GM18502 (cell line): ENCODE measurements at regions not wholly inside any gene's neighbourhood (a gene's known extent, or its start where the extent isn't known, plus 50 kb on each side); places are given as distances from the start of the nearest gene placed in this dataset.
A peak's percentile ranks its signal among the peaks of the same experiment; 100 is the strongest.

Experiments used
- ATAC-seq: cut with Tn5 transposase; IDR thresholded peaks from one replicate; pipeline ENCODE4 v1.9.1; 2021; ENCODE audit warnings: mild to moderate bottlenecking; ENCODE audit not compliant: unreplicated experiment, poor library complexity

DNA sequence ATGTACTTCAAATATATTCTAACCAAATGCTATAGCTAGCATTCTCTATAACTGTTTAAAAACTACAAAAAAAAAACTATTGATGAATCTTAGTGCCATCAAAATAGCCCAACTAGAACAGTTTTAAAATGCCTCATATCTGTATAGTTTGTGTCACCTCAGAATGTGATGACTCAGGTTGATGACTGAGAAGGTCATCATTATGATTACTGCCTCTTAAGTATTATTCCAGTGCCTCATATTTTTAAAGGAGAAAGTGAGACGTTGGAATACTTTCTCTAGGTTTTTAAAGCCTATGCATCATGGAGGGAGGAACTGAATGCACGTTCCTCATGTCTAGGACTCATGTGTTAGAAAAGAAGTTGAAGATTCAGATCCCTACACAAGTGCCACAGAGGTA, 88.2 kb downstream of the TMA16 start:
- no peak for ATAC-seq

DNA sequence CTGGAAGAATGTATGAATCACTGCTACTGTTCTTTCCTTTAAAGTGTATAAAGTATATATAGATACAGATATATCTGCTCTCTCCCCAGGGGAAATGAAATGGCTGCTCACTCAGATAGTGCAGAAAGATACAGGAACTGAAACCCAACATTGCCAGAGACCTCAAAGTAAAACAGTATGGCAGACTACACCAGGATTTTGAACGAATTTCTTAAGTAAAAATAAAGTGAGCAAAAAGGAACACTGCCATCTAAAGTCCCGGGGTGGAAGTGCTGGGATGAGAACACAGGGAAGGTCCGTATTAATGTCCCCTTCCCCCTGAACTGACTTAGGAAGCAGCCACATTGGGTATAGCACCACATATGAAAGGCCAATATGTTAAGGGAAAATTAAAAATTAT, 93.4 kb downstream of the TMA16 start:
- ATAC-seq, result peak; percentile 76

DNA sequence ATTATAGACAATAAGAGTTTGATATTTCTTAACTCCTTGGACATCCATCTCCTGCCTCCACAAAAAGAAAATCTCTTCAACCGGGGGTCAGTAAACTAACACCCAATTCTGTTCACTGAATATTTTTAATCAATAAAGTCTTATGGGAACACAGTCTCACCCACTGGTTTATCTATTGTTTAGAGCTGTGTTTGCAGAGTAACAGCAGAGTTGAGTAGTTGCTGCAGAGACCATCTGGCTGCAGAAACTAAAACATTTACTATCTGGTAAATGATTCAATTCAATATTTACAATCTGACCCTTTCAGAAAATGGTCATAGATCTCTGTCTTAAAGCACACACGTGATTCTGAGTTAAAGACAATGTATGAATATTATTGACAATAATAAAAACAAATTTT, 94.0 kb downstream of the TMA16 start:
- no peak for ATAC-seq

DNA sequence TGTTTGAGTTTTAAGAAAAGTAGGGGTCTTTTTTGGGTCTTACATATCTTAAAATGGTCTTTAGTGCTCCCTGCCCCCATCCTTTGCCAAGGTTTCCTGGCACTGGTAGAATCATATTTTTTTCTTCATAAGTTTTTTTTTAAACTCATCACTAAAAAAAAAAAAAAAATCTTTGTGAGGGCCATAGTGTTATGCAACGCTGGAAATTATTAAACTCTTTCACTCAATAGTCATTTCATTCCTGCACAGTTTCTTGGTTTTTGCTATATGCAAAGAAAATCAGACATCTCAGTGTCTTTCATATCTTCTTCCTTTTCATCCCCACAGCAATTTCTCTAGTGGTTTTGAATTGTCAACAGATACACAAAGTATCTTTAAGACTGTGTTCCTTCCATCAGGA, 95.6 kb downstream of the TMA16 start:
- peak; percentile 38 for ATAC-seq

DNA sequence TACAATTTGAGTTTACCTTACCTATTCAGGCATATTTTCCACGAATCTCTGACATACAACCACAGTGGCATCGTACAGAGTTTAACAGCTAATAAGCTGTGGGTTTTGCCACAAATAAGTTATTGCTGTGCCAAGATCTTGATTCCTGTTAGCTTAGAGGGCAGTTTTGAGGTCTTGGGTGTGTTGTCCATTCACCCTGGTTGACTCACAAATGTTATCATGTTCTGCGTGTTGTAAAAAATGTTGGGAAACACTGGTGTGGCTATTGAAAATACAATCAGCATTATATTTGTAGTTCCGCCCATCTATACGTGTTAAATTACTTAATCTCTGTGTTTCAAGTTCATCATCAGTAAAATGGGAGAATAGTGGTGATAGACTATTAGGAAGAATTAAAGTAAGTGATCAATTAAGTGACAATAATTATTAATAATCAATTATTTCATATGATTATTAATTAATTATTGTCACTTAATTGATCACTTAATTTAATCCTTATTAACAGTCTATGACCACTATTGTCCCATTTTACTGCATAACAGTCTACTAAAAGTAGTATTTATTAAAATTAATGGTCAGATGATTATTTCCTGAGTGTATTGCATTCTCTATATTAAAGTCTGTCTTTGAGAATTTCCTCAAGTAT, 96.3 kb downstream of the TMA16 start:
- ATAC-seq, result no peak

DNA sequence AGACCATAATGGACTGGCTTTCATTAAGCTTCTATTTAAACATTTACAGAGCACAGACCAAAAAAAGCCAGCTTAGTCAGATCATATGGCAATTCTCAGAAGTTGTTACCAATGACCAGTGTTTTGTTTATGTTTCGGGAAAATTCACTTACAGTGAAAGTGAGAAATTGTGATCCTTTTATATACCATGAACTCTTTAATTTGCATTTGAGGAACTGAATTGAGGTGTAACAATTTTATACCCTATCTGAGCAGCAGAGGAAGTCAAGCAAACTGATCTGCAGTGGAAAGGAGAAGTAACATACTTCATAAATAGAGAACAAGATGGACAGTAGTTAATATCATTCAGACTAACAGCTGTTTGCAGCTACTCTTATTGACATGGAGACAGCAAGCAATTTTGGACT, 97.1 kb downstream of the TMA16 start:
- peak; percentile 84 for ATAC-seq

DNA sequence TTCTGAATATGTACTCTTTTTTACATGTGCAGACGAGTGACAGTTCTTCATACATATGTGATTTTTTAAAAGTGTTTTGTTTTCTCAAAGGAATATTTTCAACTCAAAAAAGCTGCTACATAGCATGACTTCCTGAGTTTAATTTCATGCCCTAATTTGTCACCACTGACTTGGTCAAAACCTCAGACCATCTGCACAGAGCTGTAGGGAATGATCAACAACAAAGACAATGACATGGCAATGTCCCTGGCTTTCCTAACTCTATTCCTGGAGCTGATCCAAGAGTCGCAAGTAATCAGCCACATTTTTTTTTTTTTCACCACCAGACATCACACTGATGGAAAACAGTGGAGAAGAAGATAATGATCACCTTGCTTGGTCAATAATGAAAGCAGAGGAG, 97.7 kb downstream of the TMA16 start:
- no peak for ATAC-seq

DNA sequence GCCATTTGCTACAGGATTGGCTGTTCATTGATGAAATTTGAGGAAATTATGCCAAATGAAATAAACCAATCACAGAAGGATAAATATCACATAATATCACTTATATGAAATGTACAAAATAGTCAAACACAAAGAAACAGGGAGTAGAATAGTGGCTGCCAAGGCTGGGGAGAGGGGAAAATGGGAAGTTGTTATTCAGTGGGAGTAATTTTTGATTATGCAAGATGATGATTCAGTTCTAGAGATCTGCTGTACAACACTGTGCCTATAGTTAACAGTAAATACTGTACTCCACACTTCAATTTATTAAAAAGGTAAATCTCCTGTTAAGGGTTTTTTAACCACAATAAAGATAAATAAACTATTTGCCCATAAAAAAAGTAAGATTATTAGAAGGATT, 101.1 kb downstream of the TMA16 start:
- no peak for ATAC-seq

DNA sequence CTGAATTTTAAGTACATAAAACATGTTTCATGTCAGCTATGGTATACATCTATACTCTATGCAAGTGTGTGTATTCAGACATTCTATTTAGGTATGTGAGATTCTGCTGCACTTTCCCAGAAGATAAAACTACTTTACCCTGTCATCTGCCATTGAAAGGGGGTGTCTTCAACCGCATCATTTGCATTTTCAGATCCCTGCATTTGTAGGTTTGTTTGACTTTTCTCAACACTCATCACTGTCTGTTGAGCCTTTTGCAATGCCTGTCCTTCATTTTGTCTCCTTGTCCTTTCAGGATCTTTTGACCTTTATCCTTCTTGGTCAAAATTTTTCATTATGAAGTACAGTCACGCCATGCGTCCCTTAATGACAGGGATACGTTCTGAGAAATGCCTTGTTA, 103.5 kb downstream of the TMA16 start:
- ATAC-seq, result peak; percentile 73

DNA sequence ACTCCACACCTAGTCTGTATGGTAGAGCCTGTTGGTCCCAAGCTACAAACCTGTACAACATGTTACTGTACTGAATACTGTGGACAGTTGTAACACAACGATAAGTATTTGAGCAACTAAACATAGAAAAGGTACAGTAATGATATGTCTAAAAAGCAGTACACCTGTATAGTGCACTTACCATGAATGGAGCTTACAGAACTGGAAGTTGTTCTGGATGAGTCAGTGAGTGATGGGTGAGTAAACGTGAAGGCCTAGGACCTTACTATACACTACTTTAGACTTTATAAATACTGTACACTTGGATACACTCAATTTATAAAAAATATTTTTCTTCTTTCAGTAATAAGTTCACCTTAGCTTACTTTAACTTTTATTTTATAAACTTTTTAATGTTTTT, 104.0 kb downstream of the TMA16 start:
- ATAC-seq, result peak; percentile 33

DNA sequence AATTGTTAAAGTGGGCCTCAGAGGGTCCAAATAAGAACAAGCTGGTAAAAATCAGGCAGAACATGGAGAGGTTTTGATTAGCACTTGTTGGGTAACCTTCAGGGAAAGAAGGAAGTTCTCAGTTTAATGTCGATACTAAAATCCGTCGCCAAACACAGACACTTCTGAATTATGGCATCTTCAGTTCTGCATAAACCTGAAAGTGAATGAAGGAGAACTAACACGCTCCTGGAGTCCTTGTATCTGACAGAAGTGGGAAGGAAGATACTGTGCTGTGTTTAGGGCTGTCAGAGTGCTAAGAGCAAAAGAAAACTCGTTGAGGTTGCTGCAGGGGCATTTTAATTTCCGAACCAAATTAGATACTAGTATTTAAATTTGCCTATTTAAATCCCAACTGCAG, 106.2 kb downstream of the TMA16 start:
- ATAC-seq, result no peak

DNA sequence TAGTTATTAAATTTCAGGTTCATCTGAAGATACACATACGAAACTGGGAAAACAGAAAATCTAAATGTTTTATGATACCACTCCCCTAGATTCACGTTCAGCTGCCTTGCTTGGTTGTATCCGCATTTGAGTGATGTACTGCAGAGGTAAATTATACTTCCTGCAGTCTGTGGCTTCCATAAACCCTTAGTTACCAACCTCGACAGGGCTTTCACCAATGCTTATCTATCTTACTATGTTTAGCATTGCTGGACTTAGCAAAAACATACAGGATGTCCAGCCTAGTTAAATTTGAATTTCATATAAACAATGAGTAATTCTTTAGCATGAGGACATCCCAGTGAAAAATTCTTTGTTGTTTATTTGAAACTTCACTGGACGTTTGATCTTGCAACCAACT, 108.8 kb downstream of the TMA16 start:
- ATAC-seq, result peak; percentile 30

DNA sequence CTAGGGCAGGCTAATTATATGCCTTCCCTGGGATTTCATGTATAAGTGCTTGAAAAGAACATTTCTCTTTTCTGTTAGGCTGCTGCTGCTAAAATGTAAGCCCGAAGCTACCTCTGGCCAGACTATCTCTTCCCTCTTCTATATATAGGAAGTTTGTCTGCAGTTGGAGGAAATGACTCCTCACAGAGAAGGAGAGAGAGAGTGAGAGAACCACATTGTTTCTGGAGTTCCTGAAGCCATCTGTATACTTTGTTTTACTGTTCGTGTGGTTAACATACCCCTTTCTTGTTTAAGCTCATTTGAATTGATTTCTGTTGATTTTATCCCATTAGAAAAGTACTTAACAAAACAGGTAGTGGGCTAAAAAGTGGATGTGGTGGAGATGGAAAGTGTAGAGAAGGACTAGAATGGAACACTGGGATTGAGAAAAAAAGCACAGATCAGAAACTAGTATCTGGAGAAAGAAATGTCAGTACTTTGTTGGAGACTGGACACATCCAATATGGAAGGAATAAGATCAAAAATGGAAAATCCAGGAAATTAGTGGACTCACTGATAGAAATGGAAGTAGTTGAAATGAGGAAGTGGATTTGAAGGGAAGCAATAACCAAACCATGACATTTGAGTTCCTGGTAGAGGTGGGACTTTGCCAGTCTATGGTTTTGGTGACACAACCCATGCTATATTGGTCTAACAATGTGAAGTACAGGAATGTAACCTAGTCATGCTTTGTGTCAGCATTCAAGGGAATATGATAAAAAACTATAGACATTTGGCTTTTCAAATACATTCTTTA, 112.6 kb downstream of the TMA16 start:
- ATAC-seq, result no peak

DNA sequence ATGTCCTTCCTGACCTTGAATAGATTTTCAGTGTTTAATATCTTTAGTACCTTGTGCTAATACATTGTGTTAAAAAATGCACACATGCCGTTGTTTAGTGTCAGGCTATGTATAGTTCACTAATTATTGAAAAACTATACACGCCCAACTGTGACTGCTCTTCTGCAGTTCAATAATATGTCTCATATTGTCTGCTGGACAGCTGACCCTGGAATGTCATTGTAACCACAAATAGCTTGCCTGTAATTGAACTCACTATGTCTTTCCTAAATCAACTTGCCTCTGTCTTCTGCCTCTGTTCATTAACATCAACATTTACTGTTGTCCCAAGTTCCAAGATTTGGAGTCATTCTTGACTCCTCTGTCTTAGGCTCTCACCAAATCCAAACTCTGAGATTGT, 114.5 kb downstream of the TMA16 start:
- ATAC-seq, result no peak

DNA sequence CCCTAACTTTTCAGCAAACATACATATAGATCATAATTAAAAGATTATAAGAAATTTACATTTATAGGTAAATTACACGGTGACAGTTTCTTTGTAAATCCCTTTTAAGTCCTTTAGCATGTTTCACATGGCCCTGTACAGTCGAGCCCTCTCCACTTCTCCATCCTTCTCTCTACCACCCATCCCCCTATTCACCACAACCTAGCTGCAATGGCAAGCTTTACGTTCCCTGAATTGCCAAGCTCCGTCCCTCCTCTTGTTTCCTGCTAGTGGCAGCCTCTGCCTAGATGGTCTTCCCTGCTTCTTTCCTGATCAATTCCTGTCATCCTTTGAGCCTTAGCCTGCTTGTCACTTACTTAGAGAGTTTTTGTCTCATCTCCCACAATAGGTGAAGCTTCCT, 116.2 kb downstream of the TMA16 start:
- ATAC-seq, result no peak

DNA sequence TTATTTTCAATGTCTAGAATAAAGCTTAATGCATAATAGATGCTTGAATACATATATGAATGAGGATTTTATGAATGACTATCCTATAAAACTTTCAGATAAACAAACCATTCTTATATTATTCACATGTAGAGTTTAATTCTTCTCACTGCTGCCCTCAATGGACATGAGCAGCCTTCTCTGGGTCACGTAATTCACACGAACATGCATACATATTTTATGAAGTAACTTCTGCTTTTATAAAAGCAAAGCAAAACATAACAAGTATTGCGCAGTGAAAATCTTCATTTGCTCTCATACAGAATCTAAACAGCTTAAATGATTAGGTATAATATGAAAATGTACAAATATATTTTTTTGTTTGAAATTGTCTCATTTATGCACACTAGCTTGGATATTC, 116.7 kb downstream of the TMA16 start:
- no peak for ATAC-seq

DNA sequence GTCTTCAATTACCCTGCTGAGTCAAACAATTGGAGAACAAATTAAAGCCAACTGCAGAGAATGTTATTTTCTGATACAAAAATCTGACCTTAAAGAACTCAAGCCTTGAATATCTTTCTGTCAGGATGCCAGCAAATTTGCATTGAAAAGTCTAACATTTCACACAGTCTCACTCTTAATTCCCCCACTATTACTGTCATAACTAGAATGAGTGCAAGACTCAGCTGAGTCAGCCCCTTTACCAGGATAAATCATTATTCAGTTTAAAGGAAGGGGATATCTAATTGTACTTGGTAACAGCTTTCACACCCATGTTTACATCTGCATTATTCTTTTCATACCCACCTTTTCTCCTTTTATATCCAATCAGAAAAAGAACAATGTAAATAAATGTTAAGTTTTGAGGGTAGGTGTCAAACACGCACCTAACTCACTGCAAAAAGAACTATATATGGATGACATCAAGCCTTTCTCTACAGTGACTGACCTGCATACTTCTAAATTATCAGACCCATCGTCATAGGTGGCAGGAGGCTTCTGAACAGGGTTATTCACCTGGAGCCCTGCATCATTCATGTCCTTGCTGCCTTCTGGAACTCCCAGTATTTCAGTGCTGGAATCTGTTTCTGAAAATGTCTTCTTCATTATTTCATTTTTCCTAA, 117.4 kb downstream of the TMA16 start:
- peak; percentile 83 for ATAC-seq

DNA sequence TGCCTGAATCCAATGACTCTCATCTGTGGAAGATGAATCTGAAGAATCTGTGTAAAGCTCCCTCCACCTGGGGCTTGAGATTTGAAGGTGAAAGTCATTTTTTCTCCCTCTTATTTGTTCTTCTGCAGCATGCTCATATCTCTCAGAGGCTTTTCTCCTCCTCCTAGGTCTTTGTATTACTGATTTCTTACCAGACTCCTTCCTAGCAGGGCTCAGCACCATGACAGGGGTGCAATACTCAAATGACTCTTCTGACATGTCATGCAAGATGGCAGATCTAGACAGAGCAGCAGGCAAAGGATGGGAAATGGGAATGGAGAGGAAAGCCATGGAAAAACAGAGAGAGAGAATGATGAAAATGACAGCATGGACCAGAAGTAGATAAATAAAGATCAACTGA, 118.3 kb downstream of the TMA16 start:
- no peak for ATAC-seq

DNA sequence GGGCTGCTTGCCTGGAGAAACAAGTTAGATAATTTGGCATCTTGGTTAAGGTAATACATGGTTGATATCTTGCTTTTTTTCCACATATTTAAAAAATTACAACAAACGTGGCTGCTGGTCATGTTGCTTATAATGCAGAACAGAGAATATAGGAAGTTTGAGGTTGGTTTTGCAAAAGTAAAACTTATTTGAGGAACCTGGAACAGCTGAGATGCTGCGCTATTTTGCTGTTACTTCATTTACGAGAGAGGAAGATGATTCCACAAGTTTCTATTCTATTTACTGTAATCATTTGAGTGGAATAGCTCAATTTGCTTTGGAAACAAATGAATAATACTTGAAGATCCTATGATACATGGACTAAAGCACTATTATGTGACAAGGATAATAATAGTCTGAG, 118.9 kb downstream of the TMA16 start:
- ATAC-seq, result no peak

DNA sequence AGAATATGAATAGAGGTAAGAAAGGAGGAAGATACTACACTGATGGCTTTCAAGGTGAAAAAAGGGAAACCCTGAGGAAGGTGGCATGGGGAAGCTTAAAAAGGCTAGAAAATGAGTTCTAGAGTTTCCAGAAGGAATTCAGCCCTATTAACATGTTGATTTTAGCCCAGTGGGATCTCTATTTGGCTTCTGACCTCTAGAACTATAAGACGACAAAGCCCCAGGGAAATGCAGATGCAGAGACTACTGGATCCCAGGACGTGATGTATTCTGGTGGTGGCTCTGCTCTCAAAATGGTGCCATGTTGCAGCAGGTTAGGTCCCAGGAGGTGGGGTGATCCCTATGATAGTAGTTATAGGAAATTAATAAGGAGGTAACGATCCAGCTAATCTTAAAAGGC, 120.4 kb downstream of the TMA16 start:
- ATAC-seq, result no peak

DNA sequence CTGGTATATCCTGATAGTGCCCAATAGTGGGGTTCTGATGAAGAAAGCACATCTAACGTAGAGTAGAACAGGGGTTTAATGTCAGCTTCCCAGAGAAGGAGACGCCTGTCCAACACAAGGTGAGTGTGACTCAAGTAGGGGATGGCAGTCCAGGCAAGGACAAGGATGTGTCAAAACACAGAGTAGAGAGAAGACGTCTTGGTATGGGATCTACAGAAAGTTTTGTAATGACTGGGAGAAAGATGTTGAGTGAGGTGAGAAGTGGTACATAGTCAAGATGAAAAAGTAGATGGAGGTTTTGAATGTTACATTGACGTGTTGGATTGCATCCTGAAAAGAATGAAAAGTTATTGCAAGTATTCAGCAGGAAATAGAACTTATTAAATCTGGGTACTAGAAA, 124.4 kb downstream of the TMA16 start:
- peak; percentile 45 for ATAC-seq

DNA sequence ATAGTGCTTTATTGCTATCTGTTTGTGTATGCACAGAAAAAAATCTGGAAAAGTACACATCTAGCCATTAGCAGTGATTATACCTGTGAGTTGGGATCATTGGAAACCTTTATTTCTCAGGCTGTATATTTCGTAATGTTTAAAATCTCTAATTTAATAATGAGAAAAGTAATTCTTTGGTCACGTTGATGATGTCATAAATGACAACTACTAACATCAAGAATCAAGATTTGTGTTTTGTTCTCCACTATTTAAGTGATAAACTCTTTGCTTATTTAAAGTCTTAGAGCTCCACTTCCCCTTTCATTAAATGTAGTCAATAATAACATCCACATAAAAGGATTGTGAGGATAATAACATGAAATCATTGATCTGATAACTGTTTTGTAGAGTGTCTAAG, 126.2 kb downstream of the TMA16 start:
- no peak for ATAC-seq
